A673 (cell line): ENCODE measurements at regions not wholly inside any gene's neighbourhood (a gene's known extent, or its start where the extent isn't known, plus 50 kb on each side); places are given as distances from the start of the nearest gene placed in this dataset.

Experiments
- BruUV-seq: library from RNA; stranded (reverse); fragments of 400-500 nt; replicated peaks from 2 replicates; lab custom pipeline; 2021; lab: Mats Ljungman, UMichigan
- CTCF ChIA-PET: fragments of 300-600 bp; sonication (Branson Sonifier 250); formaldehyde crosslinking; loops from one replicate; lab custom pipeline; 2022; ENCODE audit warnings: antibody characterized with exemption; lab: Charles Lee
- POLR2A ChIA-PET: fragments of 300-600 bp; sonication (Branson Sonifier 250); formaldehyde crosslinking; loops from one replicate; lab custom pipeline; 2022; ENCODE audit warnings: antibody characterized with exemption; ENCODE audit not compliant: low non-redundant PET; lab: Charles Lee
- DNase-seq: peaks from one replicate; pipeline ENCODE4 v3.0.0-alpha.2; 2015; ENCODE audit warnings: low spot score
- H3K27ac ChIP-seq: fragments of 200-600 bp; sonication (generic); 2 replicates; pipeline ENCODE4 v1.5.1; 2016; ENCODE audit warnings: mixed run types, low read depth, mild to moderate bottlenecking, mixed read lengths, antibody characterized with exemption, low read length; ENCODE audit not compliant: poor library complexity, severe bottlenecking
- H3K27me3 ChIP-seq: fragments of 200-600 bp; sonication (generic); replicated peaks from 2 replicates; pipeline ENCODE4 v1.6.1; 2017; ENCODE audit warnings: mixed run types, low read depth, mild to moderate bottlenecking, mixed read lengths, antibody characterized with exemption, low read length; ENCODE audit not compliant: insufficient read depth, poor library complexity
- H3K36me3 ChIP-seq: fragments of 200-600 bp; sonication (generic); 2 replicates; pipeline ENCODE4 v1.6.1; 2016; ENCODE audit warnings: mixed run types, mild to moderate bottlenecking, mixed read lengths, antibody characterized with exemption, low read length; ENCODE audit not compliant: insufficient read depth, poor library complexity, severe bottlenecking
- H3K4me1 ChIP-seq: fragments of 200-600 bp; sonication (generic); 2 replicates; pipeline ENCODE4 v1.6.1; 2017; ENCODE audit warnings: mixed run types, mild to moderate bottlenecking, mixed read lengths, antibody characterized with exemption, low read length; ENCODE audit not compliant: insufficient read depth, poor library complexity, severe bottlenecking
- H3K4me3 ChIP-seq: fragments of 200-600 bp; sonication (generic); 2 replicates; pipeline ENCODE4 v1.5.1; 2016; ENCODE audit warnings: low read depth, mixed run types, mild to moderate bottlenecking, mixed read lengths, low read length; ENCODE audit not compliant: poor library complexity, severe bottlenecking
- H3K9me3 ChIP-seq: fragments of 200-600 bp; sonication (generic); 2 replicates; pipeline ENCODE4 v1.6.1; 2016; ENCODE audit warnings: mixed run types, low read depth, mild to moderate bottlenecking, mixed read lengths, antibody characterized with exemption, low read length; ENCODE audit not compliant: poor library complexity, severe bottlenecking
- EZH2 ChIP-seq: fragments of 200-600 bp; sonication (generic); IDR thresholded peaks from 2 replicates; pipeline ENCODE4 v1.6.1; 2017; ENCODE audit warnings: borderline replicate concordance, low read depth, mild to moderate bottlenecking, mixed read lengths, antibody characterized with exemption, low read length; ENCODE audit not compliant: poor library complexity, severe bottlenecking
- intact Hi-C: fragments of 100-400 bp; cut with micrococcal nuclease; formaldehyde crosslinking; loops from one replicate; pipeline ENCODE4 v1.10.0; 2022; ENCODE audit not compliant: unreplicated experiment
- TF ChIP-seq, protein P1 (sequence below): fragments of 300-800, 200-600 bp; sonication (generic); conservative IDR thresholded peaks from 2 replicates; pipeline ENCODE4 v1.5.1; 2017; ENCODE audit warnings: low read depth, mild to moderate bottlenecking, antibody characterized with exemption, low read length, moderate library complexity, mixed read lengths

- no peaks in the 10 kb centered on the region for H3K4me1 ChIP-seq
- no peaks in the 10 kb centered on the region for H3K36me3 ChIP-seq
- no peaks in the 10 kb centered on the region for H3K27me3 ChIP-seq
- intact Hi-C loops: no loop called here
- BruUV-seq: no TSS peak
- DNase-seq: no peak
- TF ChIP-seq, protein P1, sequence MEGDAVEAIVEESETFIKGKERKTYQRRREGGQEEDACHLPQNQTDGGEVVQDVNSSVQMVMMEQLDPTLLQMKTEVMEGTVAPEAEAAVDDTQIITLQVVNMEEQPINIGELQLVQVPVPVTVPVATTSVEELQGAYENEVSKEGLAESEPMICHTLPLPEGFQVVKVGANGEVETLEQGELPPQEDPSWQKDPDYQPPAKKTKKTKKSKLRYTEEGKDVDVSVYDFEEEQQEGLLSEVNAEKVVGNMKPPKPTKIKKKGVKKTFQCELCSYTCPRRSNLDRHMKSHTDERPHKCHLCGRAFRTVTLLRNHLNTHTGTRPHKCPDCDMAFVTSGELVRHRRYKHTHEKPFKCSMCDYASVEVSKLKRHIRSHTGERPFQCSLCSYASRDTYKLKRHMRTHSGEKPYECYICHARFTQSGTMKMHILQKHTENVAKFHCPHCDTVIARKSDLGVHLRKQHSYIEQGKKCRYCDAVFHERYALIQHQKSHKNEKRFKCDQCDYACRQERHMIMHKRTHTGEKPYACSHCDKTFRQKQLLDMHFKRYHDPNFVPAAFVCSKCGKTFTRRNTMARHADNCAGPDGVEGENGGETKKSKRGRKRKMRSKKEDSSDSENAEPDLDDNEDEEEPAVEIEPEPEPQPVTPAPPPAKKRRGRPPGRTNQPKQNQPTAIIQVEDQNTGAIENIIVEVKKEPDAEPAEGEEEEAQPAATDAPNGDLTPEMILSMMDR: no peak
- TF ChIP-seq EZH2: no peak
- POLR2A ChIA-PET: no interaction called here
- no peak overlapping the region for H3K27ac ChIP-seq
- CTCF ChIA-PET: no interaction called here
- no peak overlapping the region for H3K4me3 ChIP-seq
- H3K9me3 ChIP-seq: no peaks in the 10 kb centered on the region
Measured at GRCh38 chrX:4579999-4580398, 866.5 kb upstream of the PRKX start.

DNA sequence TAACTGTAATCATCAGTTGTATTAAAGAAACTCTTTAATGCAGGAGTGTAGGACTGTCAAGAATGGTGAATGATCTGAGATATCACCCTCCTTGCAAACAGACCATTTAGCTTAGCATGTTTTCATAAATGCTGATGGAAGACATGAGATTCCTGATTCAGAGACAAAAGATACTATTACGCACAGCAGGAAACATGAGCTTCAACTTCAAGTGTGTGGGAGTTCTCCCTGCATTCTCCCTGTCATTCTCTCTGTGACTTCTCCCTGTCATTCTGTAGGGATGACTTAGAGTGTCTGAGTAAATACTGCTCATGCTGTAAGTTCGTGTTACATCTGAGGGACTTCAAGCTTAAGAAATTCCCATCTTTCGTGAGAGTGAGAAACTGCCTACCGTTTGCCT lies 866.0 kb upstream of the PRKX start:
- Histone ChIP-seq H3K4me3 (no peak overlapping the region), H3K4me1 (no peaks in the 10 kb centered on the region), H3K27me3 (no peaks in the 10 kb centered on the region), H3K9me3 (no peaks in the 10 kb centered on the region), H3K27ac (no peak overlapping the region), H3K36me3 (no peaks in the 10 kb centered on the region)
- peak; percentile 28 for DNase-seq
- POLR2A ChIA-PET: no interaction called here
- no peak for TF ChIP-seq EZH2
- TF ChIP-seq, protein P1: no peak
- no TSS peak for BruUV-seq
- intact Hi-C loops: no loop called here
- CTCF ChIA-PET: no interaction called here

GRCh38 chrX:4572691-4573090 lies 859.2 kb upstream of the PRKX start:
- no peaks in the 10 kb centered on the region for H3K4me1 ChIP-seq
- CTCF ChIA-PET: no interaction called here
- POLR2A ChIA-PET: no interaction called here
- no peak overlapping the region for H3K4me3 ChIP-seq
- intact Hi-C loops: no loop called here
- BruUV-seq: no TSS peak
- no peak for TF ChIP-seq EZH2
- TF ChIP-seq, protein P1: no peak
- H3K27ac ChIP-seq: no peak overlapping the region
- DNase-seq: no peak
- H3K9me3 ChIP-seq: peaks cover 3% of the 10 kb centered on the region
- H3K27me3 ChIP-seq: no peaks in the 10 kb centered on the region
- no peaks in the 10 kb centered on the region for H3K36me3 ChIP-seq
